IMR-90 (cell line): ENCODE measurements at regions not wholly inside any gene's neighbourhood (a gene's known extent, or its start where the extent isn't known, plus 50 kb on each side); places are given as distances from the start of the nearest gene placed in this dataset.

Experiments
- ATAC-seq: fragments of 200-7000 bp; cut with Tn5 transposase; 2 replicates; pipeline ENCODE4 v1.9.1; 2020; ENCODE audit warnings: low read depth, mild to moderate bottlenecking, moderate library complexity
- BruUV-seq: library from RNA; stranded (reverse); fragments of 400-500 nt; replicated peaks from 2 replicates; lab custom pipeline; 2021; lab: Mats Ljungman, UMichigan
- CTCF ChIA-PET: fragments of 300-600 bp; formaldehyde crosslinking; extraction: SDS; loops from one replicate; lab custom pipeline; 2021; ENCODE audit warnings: antibody characterized with exemption; lab: Yijun Ruan, JAX
- POLR2A ChIA-PET: fragments of 300-600 bp; sonication (Branson Sonifier 250); formaldehyde crosslinking; loops from one replicate; lab custom pipeline; 2022; ENCODE audit warnings: antibody characterized with exemption; ENCODE audit not compliant: unreplicated experiment; lab: Charles Lee
- DNase-seq: peaks from one replicate; pipeline ENCODE4 v3.0.0; 2013
- H2AFZ ChIP-seq: replicated peaks from 2 replicates; pipeline ENCODE3; 2013; ENCODE audit warnings: low read length, mild to moderate bottlenecking; ENCODE audit not compliant: poor library complexity
- H2AK5ac ChIP-seq: 2 replicates; pipeline ENCODE4 v1.6.1; 2013; ENCODE audit warnings: low read depth, low read length, inconsistent platforms
- H2AK9ac ChIP-seq: replicated peaks from 2 replicates; pipeline ENCODE3; 2013; ENCODE audit warnings: mild to moderate bottlenecking, low read depth, low read length, moderate library complexity; ENCODE audit not compliant: poor library complexity
- H2BK120ac ChIP-seq: 2 replicates; pipeline ENCODE4 v1.6.1; 2013; ENCODE audit warnings: low read depth, low read length, inconsistent platforms
- H2BK15ac ChIP-seq: 3 replicates; pipeline ENCODE4 v1.6.1; 2013; ENCODE audit warnings: low read depth, low read length, inconsistent platforms
- H2BK20ac ChIP-seq: 2 replicates; pipeline ENCODE4 v1.6.1; 2013; ENCODE audit warnings: low read depth, mild to moderate bottlenecking, inconsistent platforms, low read length, moderate library complexity
- H2BK5ac ChIP-seq: 2 replicates; pipeline ENCODE4 v1.6.1; 2013; ENCODE audit warnings: mild to moderate bottlenecking, low read depth, low read length, inconsistent platforms; ENCODE audit not compliant: poor library complexity, severe bottlenecking
- H3K14ac ChIP-seq: replicated peaks from 2 replicates; pipeline ENCODE4 v1.6.1; 2013; ENCODE audit warnings: low read depth, low read length, inconsistent platforms
- H3K18ac ChIP-seq: 2 replicates; pipeline ENCODE4 v1.6.1; 2013; ENCODE audit warnings: low read depth, low read length, control low read depth
- H3K23ac ChIP-seq: 2 replicates; pipeline ENCODE4 v1.6.1; 2013; ENCODE audit warnings: low read depth, low read length, inconsistent platforms
- H3K27ac ChIP-seq: 2 replicates; pipeline ENCODE4 v1.5.1; 2013; ENCODE audit warnings: mild to moderate bottlenecking, control low read depth, low read length; ENCODE audit not compliant: insufficient read depth
- H3K27me3 ChIP-seq: 2 replicates; pipeline ENCODE4 v1.6.1; 2013; ENCODE audit warnings: low read length; ENCODE audit not compliant: control insufficient read depth, insufficient read depth
- H3K36me3 ChIP-seq: 2 replicates; pipeline ENCODE4 v1.6.1; 2013; ENCODE audit warnings: low read length, mixed read lengths; ENCODE audit not compliant: control insufficient read depth, insufficient read depth
- H3K4ac ChIP-seq: 2 replicates; pipeline ENCODE4 v1.6.1; 2013; ENCODE audit warnings: low read depth, low read length, inconsistent platforms
- H3K4me1 ChIP-seq: 2 replicates; pipeline ENCODE4 v1.6.1; 2013; ENCODE audit warnings: low read length, mixed read lengths; ENCODE audit not compliant: control insufficient read depth, insufficient read depth
- H3K4me2 ChIP-seq: 2 replicates; pipeline ENCODE4 v1.6.1; 2013; ENCODE audit warnings: low read depth, mild to moderate bottlenecking, control low read depth, low read length, moderate library complexity
- H3K4me3 ChIP-seq: 2 replicates; pipeline ENCODE4 v1.5.1; 2013; ENCODE audit warnings: low read depth, mild to moderate bottlenecking, control low read depth, low read length, moderate library complexity; ENCODE audit not compliant: insufficient read depth
- H3K56ac ChIP-seq: 2 replicates; pipeline ENCODE4 v1.6.1; 2013; ENCODE audit warnings: low read length, inconsistent platforms; ENCODE audit not compliant: insufficient read depth; ENCODE audit errors: extremely low read depth
- H3K79me1 ChIP-seq, 2 experiments: 2 replicates each; pipeline ENCODE4 v1.6.1; 2013; ENCODE audit warnings: low read length in 2 of 2, inconsistent platforms in 1 of 2, low read depth in 1 of 2
- H3K9ac ChIP-seq: 2 replicates; pipeline ENCODE4 v1.6.1; 2013; ENCODE audit warnings: low read depth, low read length, control low read depth
- H3K9me1 ChIP-seq: 2 replicates; pipeline ENCODE4 v1.6.1; 2013; ENCODE audit warnings: low read length, inconsistent platforms; ENCODE audit not compliant: insufficient read depth
- H3K9me3 ChIP-seq: 2 replicates; pipeline ENCODE4 v1.6.1; 2013; ENCODE audit warnings: low read length; ENCODE audit not compliant: control insufficient read depth, insufficient read depth
- H4K20me1 ChIP-seq: 2 replicates; pipeline ENCODE4 v1.6.1; 2013; ENCODE audit warnings: low read length, inconsistent platforms; ENCODE audit not compliant: insufficient read depth
- H4K5ac ChIP-seq: 2 replicates; pipeline ENCODE4 v1.6.1; 2013; ENCODE audit warnings: mild to moderate bottlenecking, low read depth, low read length, control low read depth
- H4K8ac ChIP-seq, 2 experiments: 2 replicates each; pipeline ENCODE4 v1.6.1; 2013; ENCODE audit warnings: low read depth in 2 of 2, low read length in 2 of 2, control low read depth in 1 of 2, inconsistent platforms in 1 of 2
- H4K91ac ChIP-seq: 2 replicates; pipeline ENCODE4 v1.6.1; 2013; ENCODE audit warnings: low read depth, low read length, inconsistent platforms; ENCODE audit not compliant: insufficient read depth
- MAFK ChIP-seq: IDR thresholded peaks from 2 replicates; pipeline ENCODE4 v1.6.1; 2012; ENCODE audit warnings: low read depth, low read length, improper control_type of control experiment
- POLR2A ChIP-seq: IDR thresholded peaks from 2 replicates; pipeline ENCODE4 v1.6.1; 2012; ENCODE audit warnings: mild to moderate bottlenecking, low read depth, low read length
- RAD21 ChIP-seq: IDR thresholded peaks from 2 replicates; pipeline ENCODE4 v1.6.1; 2012; ENCODE audit warnings: low read length, improper control_type of control experiment
- RFX5 ChIP-seq: IDR thresholded peaks from 2 replicates; pipeline ENCODE4 v1.8.0; 2012; ENCODE audit warnings: low read depth, mild to moderate bottlenecking, low read length, moderate library complexity
- WGBS, 2 experiments: methylation state at CpG; one replicate each; pipeline versions ENCODE4 v1.1.5 to v1.1.7; 2013; ENCODE audit warnings: missing lambda C conversion rate in 2 of 2; ENCODE audit not compliant: insufficient read length in 1 of 2; ENCODE audit errors: extremely low coverage in 2 of 2; 5-methylcytosine and 5-hydroxymethylcytosine counted together
- dilution Hi-C: fragments of 300-500 bp; cut with HindIII; formaldehyde crosslinking; loops from one replicate; pipeline ENCODE4 v1.14.3; 2018; ENCODE audit warnings: low sequenced_read_pairs; ENCODE audit not compliant: unreplicated experiment
- in situ Hi-C: fragments of 300-500 bp; cut with MboI; formaldehyde crosslinking; loops from 3 replicates; pipeline ENCODE4 v1.14.3; 2019; ENCODE audit warnings: low sequenced_read_pairs, inconsistent platforms, mixed read lengths
- intact Hi-C: fragments of 100-400 bp; cut with micrococcal nuclease; formaldehyde crosslinking; loops from 2 replicates; pipeline ENCODE4 v1.10.0; 2022
- TF ChIP-seq, protein P1 (sequence below): fragments of 150-350 bp; IDR thresholded peaks from 2 replicates; pipeline ENCODE4 v1.6.1; 2017; ENCODE audit warnings: mild to moderate bottlenecking, antibody characterized with exemption, low read length, low read depth

DNA sequence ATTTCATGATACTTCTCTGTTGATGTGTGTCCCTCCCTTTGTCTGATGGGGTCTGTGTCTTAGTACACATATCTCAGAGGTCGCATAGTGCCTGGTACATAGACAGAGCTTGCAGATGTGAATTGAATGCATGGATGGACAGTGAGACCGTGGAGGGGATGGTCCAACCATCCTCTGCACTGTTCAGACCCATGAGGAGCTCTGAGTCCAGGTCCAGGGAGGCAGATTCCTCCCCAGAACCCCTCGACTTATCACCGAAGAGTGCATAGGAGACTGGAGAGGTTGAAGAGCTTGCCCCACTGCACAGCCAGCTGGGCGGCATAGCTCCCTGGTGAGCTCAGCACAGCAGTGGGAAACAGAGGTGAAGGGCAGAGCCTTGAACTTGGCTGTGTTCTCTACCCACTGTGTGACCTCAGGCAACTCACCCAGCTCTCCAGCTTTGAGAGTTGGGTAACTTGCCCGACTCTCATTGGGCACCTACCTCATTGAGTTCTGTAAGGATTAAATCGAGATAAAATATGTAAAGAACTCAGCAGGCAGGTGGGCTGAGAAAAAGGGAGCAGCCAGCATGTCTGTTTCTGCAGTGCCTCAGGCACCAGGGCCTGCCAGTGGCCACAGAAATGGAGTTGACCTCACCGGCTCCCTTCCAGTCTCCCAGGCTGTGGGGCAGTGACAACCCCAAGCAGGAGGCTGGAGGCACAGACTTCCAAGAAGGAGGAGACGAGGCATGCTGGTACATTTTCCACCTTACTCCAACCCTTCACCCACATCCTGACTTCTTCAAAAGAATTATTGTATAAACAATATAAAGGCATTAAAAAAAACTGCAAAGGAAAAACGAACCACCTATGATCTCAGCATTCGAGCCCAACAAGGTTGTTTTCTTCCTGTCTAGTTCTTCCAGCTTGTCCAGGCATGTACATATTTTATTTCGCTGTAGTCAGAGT lies 54.1 kb upstream of the TFRC start:
- intact Hi-C loops, result no loop called here
- H3K36me3 ChIP-seq, result no peaks in the 10 kb centered on the region
- POLR2A ChIA-PET, result no interaction called here
- H3K9me3 ChIP-seq, result no peaks in the 10 kb centered on the region
- H3K23ac ChIP-seq, result no peak overlapping the region; the same call in 1 of the 2 replicates
- H2BK20ac ChIP-seq, result no peak overlapping the region
- TF ChIP-seq POLR2A (no peak), MAFK (no peak), RAD21 (no peak), RFX5 (no peak)
- TF ChIP-seq, protein P1, sequence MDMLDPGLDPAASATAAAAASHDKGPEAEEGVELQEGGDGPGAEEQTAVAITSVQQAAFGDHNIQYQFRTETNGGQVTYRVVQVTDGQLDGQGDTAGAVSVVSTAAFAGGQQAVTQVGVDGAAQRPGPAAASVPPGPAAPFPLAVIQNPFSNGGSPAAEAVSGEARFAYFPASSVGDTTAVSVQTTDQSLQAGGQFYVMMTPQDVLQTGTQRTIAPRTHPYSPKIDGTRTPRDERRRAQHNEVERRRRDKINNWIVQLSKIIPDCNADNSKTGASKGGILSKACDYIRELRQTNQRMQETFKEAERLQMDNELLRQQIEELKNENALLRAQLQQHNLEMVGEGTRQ, result no peak
- H3K56ac ChIP-seq, result no peak overlapping the region
- no peak overlapping the region; the same call in 2 of the 3 replicates for H2BK15ac ChIP-seq
- peaks cover 7% of the 10 kb centered on the region; the same call in 1 of the 2 replicates for H3K27me3 ChIP-seq
- WGBS, 2 experiments, result 90% methylated on average over 3 of the region's 12 CpGs; no CpG with 5 or more reads in 1 of the 2 experiments
- H3K79me1 ChIP-seq, result no peaks in the 10 kb centered on the region
- no peak overlapping the region for H2BK5ac ChIP-seq
- CTCF ChIA-PET, result no interaction called here
- H3K9me1 ChIP-seq, result no peaks in the 10 kb centered on the region
- peaks cover 10% of the 10 kb centered on the region for H3K4me1 ChIP-seq
- H4K8ac ChIP-seq, result no peak overlapping the region
- no peak overlapping the region for H2AK9ac ChIP-seq
- peak overlapping the region; percentile 21; the same call in 1 of the 2 replicates for H3K14ac ChIP-seq
- ATAC-seq (peak; percentile 36), DNase-seq (no peak)
- no peaks in the 10 kb centered on the region for H4K20me1 ChIP-seq
- in situ Hi-C loops, result no loop called here
- H2AK5ac ChIP-seq, result peak overlapping the region; percentile 27; the same call in 1 of the 2 replicates
- no peak overlapping the region for H3K4me3 ChIP-seq
- peak overlapping the region; percentile 76 for H2AFZ ChIP-seq
- no peak overlapping the region for H3K27ac ChIP-seq
- H4K5ac ChIP-seq, result peak overlapping the region; percentile 7; the same call in 1 of the 2 replicates
- no TSS peak for BruUV-seq
- H4K91ac ChIP-seq, result peak overlapping the region; percentile 4; the same call in 1 of the 2 replicates
- H3K4ac ChIP-seq, result no peak overlapping the region
- H3K4me2 ChIP-seq, result no peak overlapping the region
- peak overlapping the region; percentile 45; the same call in 1 of the 2 replicates for H3K18ac ChIP-seq
- dilution Hi-C loops, result no loop called here
- no peak overlapping the region for H2BK120ac ChIP-seq
- H3K9ac ChIP-seq, result no peak overlapping the region
